Liver (tissue), 8 donors: ENCODE measurements at regions not wholly inside any gene's neighbourhood (a gene's known extent, or its start where the extent isn't known, plus 50 kb on each side); places are given as distances from the start of the nearest gene placed in this dataset.

ENCODE experiments used
- DNase-seq: peaks from one replicate; pipeline ENCODE4 v3.0.0-alpha.2; 2017; ENCODE audit warnings: low spot score
- H3K27ac ChIP-seq, 2 donors: one replicate each; pipeline ENCODE4 v1.7.0; 2013; ENCODE audit warnings: inconsistent platforms in 2 of 2, low read length in 2 of 2, control low read depth in 1 of 2, low read depth in 1 of 2, mild to moderate bottlenecking in 1 of 2
- H3K27me3 ChIP-seq, 4 donors: one replicate each; pipeline versions ENCODE4 v1.6.1 to v1.7.0; 2013; ENCODE audit warnings: low read length in 3 of 4, inconsistent platforms in 1 of 4, mild to moderate bottlenecking in 1 of 4, moderate library complexity in 1 of 4; ENCODE audit not compliant: control insufficient read depth in 4 of 4, insufficient read depth in 4 of 4
- H3K36me3 ChIP-seq, 4 donors: one replicate each; pipeline versions ENCODE4 v1.6.1 to v1.7.0; 2013; ENCODE audit warnings: low read length in 3 of 4, mild to moderate bottlenecking in 3 of 4, low read depth in 1 of 4, moderate library complexity in 1 of 4; ENCODE audit not compliant: control insufficient read depth in 4 of 4, insufficient read depth in 3 of 4
- H3K4me1 ChIP-seq, 4 donors: one replicate each; pipeline versions ENCODE4 v1.6.1 to v1.7.0; 2013; ENCODE audit warnings: low read length in 3 of 4, mild to moderate bottlenecking in 3 of 4, moderate library complexity in 1 of 4; ENCODE audit not compliant: control insufficient read depth in 4 of 4, insufficient read depth in 4 of 4
- H3K4me3 ChIP-seq, 3 donors: one replicate each; pipeline versions ENCODE4 v1.6.1 to v1.7.0; 2013; ENCODE audit warnings: low read length in 3 of 3, control low read depth in 1 of 3, low read depth in 1 of 3, mild to moderate bottlenecking in 1 of 3
- H3K9ac ChIP-seq, 2 donors: one replicate each; pipeline ENCODE4 v1.7.0; 2013; ENCODE audit warnings: low read length in 2 of 2, mild to moderate bottlenecking in 2 of 2, moderate library complexity in 2 of 2, control low read depth in 1 of 2, low read depth in 1 of 2
- H3K9me3 ChIP-seq, 4 donors: one replicate each; pipeline versions ENCODE4 v1.6.1 to v1.7.0; 2013; ENCODE audit warnings: low read length in 3 of 4; ENCODE audit not compliant: control insufficient read depth in 4 of 4
- EGR1 ChIP-seq, 2 donors: IDR thresholded peaks; 2 replicates each; pipeline ENCODE4 v1.6.1; 2016 to 2018; ENCODE audit warnings: antibody characterized with exemption in 2 of 2, low read depth in 2 of 2
- FOXA1 ChIP-seq: IDR thresholded peaks from 2 replicates; pipeline ENCODE4 v1.6.1; 2016; ENCODE audit warnings: antibody characterized with exemption
- GABPA ChIP-seq, 2 donors: IDR thresholded peaks in 1 of 2; conservative IDR thresholded peaks in 1 of 2; 2 replicates each; pipeline ENCODE4 v1.6.1; 2016; ENCODE audit warnings: antibody characterized with exemption in 2 of 2, mild to moderate bottlenecking in 1 of 2, moderate library complexity in 1 of 2
- HNF4A ChIP-seq, 2 donors: conservative IDR thresholded peaks; 2 replicates each; pipeline ENCODE4 v1.6.1; 2016; ENCODE audit warnings: antibody characterized with exemption in 2 of 2, mild to moderate bottlenecking in 2 of 2
- JUND ChIP-seq, 2 donors: IDR thresholded peaks; 2 replicates each; pipeline ENCODE4 v1.6.1; 2016; ENCODE audit warnings: antibody characterized with exemption in 2 of 2
- MAX ChIP-seq: IDR thresholded peaks from 2 replicates; pipeline ENCODE4 v1.6.1; 2016; ENCODE audit warnings: antibody characterized with exemption
- NR2F2 ChIP-seq: IDR thresholded peaks from 2 replicates; pipeline ENCODE4 v1.6.1; 2016; ENCODE audit warnings: antibody characterized with exemption
- RAD21 ChIP-seq, 2 donors: IDR thresholded peaks; 2 replicates each; pipeline ENCODE4 v1.6.1; 2016; ENCODE audit warnings: antibody characterized with exemption in 2 of 2, mild to moderate bottlenecking in 2 of 2
- RXRA ChIP-seq, 2 donors: IDR thresholded peaks; 2 replicates each; pipeline ENCODE4 v1.6.1; 2017 to 2018; ENCODE audit warnings: antibody characterized with exemption in 2 of 2, mild to moderate bottlenecking in 1 of 2
- SP1 ChIP-seq: IDR thresholded peaks from 2 replicates; pipeline ENCODE4 v1.6.1; 2018; ENCODE audit warnings: antibody characterized with exemption, mild to moderate bottlenecking
- TAF1 ChIP-seq: conservative IDR thresholded peaks from 2 replicates; pipeline ENCODE4 v1.6.1; 2016; ENCODE audit warnings: antibody characterized with exemption, mild to moderate bottlenecking
- WGBS: extraction: QIAGEN DNeasy Blood & Tissue Kit; methylation state at CpG from one replicate; pipeline ENCODE4 v1.1.7; 2013; 5-methylcytosine and 5-hydroxymethylcytosine counted together
- TF ChIP-seq, protein P1 (sequence below): IDR thresholded peaks from 2 replicates; pipeline ENCODE4 v1.6.1; 2016; ENCODE audit warnings: antibody characterized with exemption
- TF ChIP-seq, protein P2 (sequence below): IDR thresholded peaks from 2 replicates; pipeline ENCODE4 v1.6.1; 2016; ENCODE audit warnings: antibody characterized with exemption, mild to moderate bottlenecking
- TF ChIP-seq, protein P3 (sequence below): fragments of 150-350 bp; IDR thresholded peaks from 2 replicates; pipeline ENCODE4 v1.5.1; 2017; ENCODE audit warnings: improper control_type of control experiment, low read depth, low read length; ENCODE audit not compliant: missing input control
- donor health status: healthy.
- donor health status: healthy.
- donor health status: healthy.
- donor health status: healthy.
- donor health status: healthy.

DNA sequence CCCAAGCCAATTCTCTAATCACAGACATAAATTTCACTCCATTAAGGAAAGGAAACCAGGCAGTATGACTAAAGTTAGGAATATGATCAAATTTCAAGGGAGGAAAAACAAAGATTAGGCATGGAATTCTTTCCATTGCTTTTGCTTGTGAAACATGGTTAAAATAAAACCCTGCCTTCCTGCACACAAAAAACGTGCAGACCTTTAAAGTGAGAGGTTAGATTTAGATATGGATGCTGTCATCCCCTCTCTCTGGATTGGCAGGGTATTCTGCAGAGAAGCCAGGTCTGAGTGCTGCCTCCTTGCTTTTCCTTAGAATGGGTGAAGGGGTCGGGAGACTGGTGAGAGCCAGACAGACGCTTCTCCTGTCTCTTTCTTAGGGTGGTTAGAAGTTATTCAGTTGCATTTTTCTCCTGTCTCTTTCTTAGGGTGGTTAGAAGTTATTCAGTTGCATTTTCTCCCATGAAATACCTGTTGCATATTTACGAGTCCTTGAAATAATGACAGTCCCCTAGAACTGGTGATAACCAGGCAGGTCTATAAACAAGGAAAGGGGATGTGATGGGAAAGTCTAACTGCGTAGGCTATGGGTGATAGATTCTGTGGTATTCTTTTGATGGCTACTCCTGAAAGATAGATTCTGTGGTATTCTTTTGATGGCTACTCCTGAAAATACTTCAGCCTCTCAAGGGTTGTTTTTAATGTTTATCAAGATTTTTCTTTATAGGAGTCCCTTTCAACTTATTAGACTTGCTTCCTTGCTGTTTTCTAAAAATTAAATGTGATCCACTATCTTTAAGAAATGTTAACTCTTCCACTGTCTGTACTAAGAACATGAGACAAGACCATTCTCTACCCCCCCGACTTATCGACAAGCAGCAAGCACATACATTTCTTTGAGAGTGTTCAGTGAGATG lies 163.6 kb downstream of the SPRY1 start:
- Histone ChIP-seq H3K27ac (no peak overlapping the region), H3K36me3 (no peaks in the 10 kb centered on the region), H3K4me3 (no peak overlapping the region), H3K27me3 (no peaks in the 10 kb centered on the region), H3K4me1 (peaks cover 0 to 14% (median 9%) of the 10 kb centered on the region in 4 donors), H3K9me3 (no peaks in the 10 kb centered on the region), H3K9ac (no peak overlapping the region)
- 77% methylated on average over 7 of the region's 7 CpGs for WGBS
- no peak for DNase-seq
- TF ChIP-seq RAD21 (IDR thresholded peaks at IDR 0.05) (peak in 1 of 2 donors; percentile 5), HNF4A (conservative IDR thresholded peaks at IDR 0.05) (no peak), NR2F2 (peak; percentile 16)

GRCh38 chr4:123561525-123561924 lies 164.9 kb downstream of the SPRY1 start:
- Histone ChIP-seq H3K9ac (no peak overlapping the region), H3K9me3 (no peaks in the 10 kb centered on the region), H3K27ac (no peak overlapping the region), H3K27me3 (no peaks in the 10 kb centered on the region), H3K36me3 (no peaks in the 10 kb centered on the region), H3K4me3 (no peak overlapping the region), H3K4me1 (peaks cover 0 to 2% (median under 1%) of the 10 kb centered on the region in 4 donors)
- WGBS, result 44% methylated on average over 1 of the region's 1 CpG
- TF ChIP-seq FOXA1, result no peak
- no peak for TF ChIP-seq SP1
- no peak for TF ChIP-seq TAF1
- TF ChIP-seq MAX, result no peak
- TF ChIP-seq JUND (IDR thresholded peaks at IDR 0.05), result no peak
- TF ChIP-seq, protein P1, sequence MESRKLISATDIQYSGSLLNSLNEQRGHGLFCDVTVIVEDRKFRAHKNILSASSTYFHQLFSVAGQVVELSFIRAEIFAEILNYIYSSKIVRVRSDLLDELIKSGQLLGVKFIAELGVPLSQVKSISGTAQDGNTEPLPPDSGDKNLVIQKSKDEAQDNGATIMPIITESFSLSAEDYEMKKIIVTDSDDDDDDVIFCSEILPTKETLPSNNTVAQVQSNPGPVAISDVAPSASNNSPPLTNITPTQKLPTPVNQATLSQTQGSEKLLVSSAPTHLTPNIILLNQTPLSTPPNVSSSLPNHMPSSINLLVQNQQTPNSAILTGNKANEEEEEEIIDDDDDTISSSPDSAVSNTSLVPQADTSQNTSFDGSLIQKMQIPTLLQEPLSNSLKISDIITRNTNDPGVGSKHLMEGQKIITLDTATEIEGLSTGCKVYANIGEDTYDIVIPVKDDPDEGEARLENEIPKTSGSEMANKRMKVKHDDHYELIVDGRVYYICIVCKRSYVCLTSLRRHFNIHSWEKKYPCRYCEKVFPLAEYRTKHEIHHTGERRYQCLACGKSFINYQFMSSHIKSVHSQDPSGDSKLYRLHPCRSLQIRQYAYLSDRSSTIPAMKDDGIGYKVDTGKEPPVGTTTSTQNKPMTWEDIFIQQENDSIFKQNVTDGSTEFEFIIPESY, result no peak
- TF ChIP-seq EGR1 (IDR thresholded peaks at IDR 0.05; ENCODE audit: low read depth in 2 of 2), result no peak
- TF ChIP-seq, protein P2, sequence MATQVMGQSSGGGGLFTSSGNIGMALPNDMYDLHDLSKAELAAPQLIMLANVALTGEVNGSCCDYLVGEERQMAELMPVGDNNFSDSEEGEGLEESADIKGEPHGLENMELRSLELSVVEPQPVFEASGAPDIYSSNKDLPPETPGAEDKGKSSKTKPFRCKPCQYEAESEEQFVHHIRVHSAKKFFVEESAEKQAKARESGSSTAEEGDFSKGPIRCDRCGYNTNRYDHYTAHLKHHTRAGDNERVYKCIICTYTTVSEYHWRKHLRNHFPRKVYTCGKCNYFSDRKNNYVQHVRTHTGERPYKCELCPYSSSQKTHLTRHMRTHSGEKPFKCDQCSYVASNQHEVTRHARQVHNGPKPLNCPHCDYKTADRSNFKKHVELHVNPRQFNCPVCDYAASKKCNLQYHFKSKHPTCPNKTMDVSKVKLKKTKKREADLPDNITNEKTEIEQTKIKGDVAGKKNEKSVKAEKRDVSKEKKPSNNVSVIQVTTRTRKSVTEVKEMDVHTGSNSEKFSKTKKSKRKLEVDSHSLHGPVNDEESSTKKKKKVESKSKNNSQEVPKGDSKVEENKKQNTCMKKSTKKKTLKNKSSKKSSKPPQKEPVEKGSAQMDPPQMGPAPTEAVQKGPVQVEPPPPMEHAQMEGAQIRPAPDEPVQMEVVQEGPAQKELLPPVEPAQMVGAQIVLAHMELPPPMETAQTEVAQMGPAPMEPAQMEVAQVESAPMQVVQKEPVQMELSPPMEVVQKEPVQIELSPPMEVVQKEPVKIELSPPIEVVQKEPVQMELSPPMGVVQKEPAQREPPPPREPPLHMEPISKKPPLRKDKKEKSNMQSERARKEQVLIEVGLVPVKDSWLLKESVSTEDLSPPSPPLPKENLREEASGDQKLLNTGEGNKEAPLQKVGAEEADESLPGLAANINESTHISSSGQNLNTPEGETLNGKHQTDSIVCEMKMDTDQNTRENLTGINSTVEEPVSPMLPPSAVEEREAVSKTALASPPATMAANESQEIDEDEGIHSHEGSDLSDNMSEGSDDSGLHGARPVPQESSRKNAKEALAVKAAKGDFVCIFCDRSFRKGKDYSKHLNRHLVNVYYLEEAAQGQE, result no peak
- TF ChIP-seq GABPA (IDR thresholded peaks at IDR 0.05 in 1 of 2, conservative IDR thresholded peaks at IDR 0.05 in 1 of 2), result no peak
- TF ChIP-seq RXRA (IDR thresholded peaks at IDR 0.05), result no peak
- TF ChIP-seq, protein P3, sequence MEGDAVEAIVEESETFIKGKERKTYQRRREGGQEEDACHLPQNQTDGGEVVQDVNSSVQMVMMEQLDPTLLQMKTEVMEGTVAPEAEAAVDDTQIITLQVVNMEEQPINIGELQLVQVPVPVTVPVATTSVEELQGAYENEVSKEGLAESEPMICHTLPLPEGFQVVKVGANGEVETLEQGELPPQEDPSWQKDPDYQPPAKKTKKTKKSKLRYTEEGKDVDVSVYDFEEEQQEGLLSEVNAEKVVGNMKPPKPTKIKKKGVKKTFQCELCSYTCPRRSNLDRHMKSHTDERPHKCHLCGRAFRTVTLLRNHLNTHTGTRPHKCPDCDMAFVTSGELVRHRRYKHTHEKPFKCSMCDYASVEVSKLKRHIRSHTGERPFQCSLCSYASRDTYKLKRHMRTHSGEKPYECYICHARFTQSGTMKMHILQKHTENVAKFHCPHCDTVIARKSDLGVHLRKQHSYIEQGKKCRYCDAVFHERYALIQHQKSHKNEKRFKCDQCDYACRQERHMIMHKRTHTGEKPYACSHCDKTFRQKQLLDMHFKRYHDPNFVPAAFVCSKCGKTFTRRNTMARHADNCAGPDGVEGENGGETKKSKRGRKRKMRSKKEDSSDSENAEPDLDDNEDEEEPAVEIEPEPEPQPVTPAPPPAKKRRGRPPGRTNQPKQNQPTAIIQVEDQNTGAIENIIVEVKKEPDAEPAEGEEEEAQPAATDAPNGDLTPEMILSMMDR, result no peak
- TF ChIP-seq NR2F2, result no peak
- TF ChIP-seq RAD21 (IDR thresholded peaks at IDR 0.05), result no peak
- DNase-seq, result no peak
